Keratinocyte (primary cell): ENCODE measurements at regions not wholly inside any gene's neighbourhood (a gene's known extent, or its start where the extent isn't known, plus 50 kb on each side); places are given as distances from the start of the nearest gene placed in this dataset.

Experiments used
- DNase-seq: peaks from one replicate; pipeline ENCODE4 v3.0.0-alpha.2; 2011; ENCODE audit warnings: low read depth, missing footprints, low spot score
- FAIRE-seq: peaks from 2 replicates; lab custom pipeline; 2011; peaks lifted over from hg19 to GRCh38; lab: Jason Lieb, UNC
- H2AFZ ChIP-seq: 2 replicates; pipeline ENCODE4 v1.6.0; 2012; ENCODE audit warnings: low read length, control low read depth, inconsistent platforms; ENCODE audit not compliant: control insufficient read depth
- H3K27ac ChIP-seq: 2 replicates; pipeline ENCODE4 v1.5.1; 2011; ENCODE audit warnings: low read length; ENCODE audit not compliant: control insufficient read depth, insufficient read depth
- H3K27me3 ChIP-seq: 3 replicates; pipeline ENCODE4 v1.6.0; 2011; ENCODE audit warnings: low read length; ENCODE audit not compliant: control insufficient read depth, insufficient read depth; ENCODE audit errors: extremely low read depth
- H3K36me3 ChIP-seq, 2 experiments: 2 replicates in 1 of 2; 3 replicates in 1 of 2; pipeline ENCODE4 v1.5.1; 2011; ENCODE audit warnings: low read length in 2 of 2, mild to moderate bottlenecking in 1 of 2; ENCODE audit not compliant: control insufficient read depth in 2 of 2, insufficient read depth in 2 of 2; ENCODE audit errors: extremely low read depth in 1 of 2
- H3K4me1 ChIP-seq: 3 replicates; pipeline ENCODE4 v1.5.1; 2011; ENCODE audit warnings: low read length; ENCODE audit not compliant: control insufficient read depth, insufficient read depth; ENCODE audit errors: extremely low read depth
- H3K4me2 ChIP-seq: 3 replicates; pipeline ENCODE4 v1.6.0; 2011; ENCODE audit warnings: low read depth, low read length; ENCODE audit not compliant: control insufficient read depth, insufficient read depth; ENCODE audit errors: extremely low read depth
- H3K4me3 ChIP-seq, 3 experiments: fragments of 200-600 bp in 1 of 3; sonication (generic) in 1 of 3; 2 replicates in 2 of 3; 3 replicates in 1 of 3; pipeline ENCODE4 v1.5.1; 2011 to 2016; ENCODE audit warnings: low read length in 3 of 3, mild to moderate bottlenecking in 3 of 3, control low read depth in 2 of 3, inconsistent platforms in 1 of 3, low read depth in 1 of 3, mixed read lengths in 1 of 3, mixed run types in 1 of 3, moderate library complexity in 1 of 3; ENCODE audit not compliant: control insufficient read depth in 2 of 3, insufficient read depth in 2 of 3; ENCODE audit errors: extremely low read depth in 1 of 3
- H3K79me2 ChIP-seq: 2 replicates; pipeline ENCODE4 v1.6.0; 2012; ENCODE audit warnings: low read length; ENCODE audit not compliant: control insufficient read depth, insufficient read depth
- H3K9ac ChIP-seq: 3 replicates; pipeline ENCODE4 v1.6.0; 2011; ENCODE audit warnings: low read length; ENCODE audit not compliant: control insufficient read depth, insufficient read depth; ENCODE audit errors: extremely low read depth
- H3K9me1 ChIP-seq: 3 replicates; pipeline ENCODE4 v1.6.0; 2011; ENCODE audit warnings: low read length; ENCODE audit not compliant: control insufficient read depth, insufficient read depth; ENCODE audit errors: extremely low read depth
- H3K9me3 ChIP-seq: 2 replicates; pipeline ENCODE4 v1.5.1; 2012; ENCODE audit warnings: low read depth, low read length; ENCODE audit not compliant: control insufficient read depth
- H4K20me1 ChIP-seq: 3 replicates; pipeline ENCODE4 v1.6.0; 2011; ENCODE audit warnings: low read length; ENCODE audit not compliant: control insufficient read depth, insufficient read depth; ENCODE audit errors: extremely low read depth
- EZH2 ChIP-seq: IDR thresholded peaks from one replicate; pipeline ENCODE4 v1.6.1; 2012; ENCODE audit warnings: inconsistent platforms, mild to moderate bottlenecking, low read length, moderate library complexity
- dilution Hi-C: fragments of 300-500 bp; cut with MboI; formaldehyde crosslinking; loops from one replicate; pipeline ENCODE4 v1.7.0; 2020; ENCODE audit warnings: low sequenced_read_pairs; ENCODE audit not compliant: extremely low pct_ligation_motif_present
- TF ChIP-seq, protein P1 (sequence below), 3 experiments: IDR thresholded peaks in 1 of 3; conservative IDR thresholded peaks in 1 of 3; optimal IDR thresholded peaks in 1 of 3; 2 replicates in 2 of 3; 3 replicates in 1 of 3; pipeline versions ENCODE3 to v1.5.1; 2011; ENCODE audit warnings: low read length in 3 of 3, mild to moderate bottlenecking in 3 of 3, moderate library complexity in 2 of 3, control low read depth in 1 of 3, inconsistent platforms in 1 of 3; ENCODE audit not compliant: insufficient read depth in 2 of 3; ENCODE audit errors: extremely low read depth in 1 of 3

DNA sequence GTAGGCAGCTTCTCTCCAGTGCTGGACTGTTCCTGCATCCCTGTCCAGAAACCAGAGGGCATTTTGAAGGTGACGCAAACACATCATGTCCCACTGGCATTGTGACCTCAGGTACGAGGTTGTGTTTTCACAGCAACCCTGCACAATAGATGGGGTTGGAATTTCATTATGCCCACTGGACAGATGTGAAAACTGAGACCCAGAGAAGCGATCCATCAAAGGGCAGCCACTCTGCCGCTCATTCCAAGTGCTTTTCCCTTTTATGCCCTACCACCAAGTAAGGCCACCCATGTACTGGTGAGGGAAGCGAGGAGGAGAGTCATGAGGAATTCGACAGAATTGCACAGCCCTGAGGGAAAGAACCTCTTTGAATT is 63.3 kb downstream of the CALML3 start:
- FAIRE-seq (no peak), DNase-seq (no peak)
- no peak overlapping the region for H3K4me3 ChIP-seq
- H3K9me1 ChIP-seq = no peaks in the 10 kb centered on the region
- no peak overlapping the region for H2AFZ ChIP-seq
- H3K4me2 ChIP-seq = no peak overlapping the region
- no peaks in the 10 kb centered on the region for H3K36me3 ChIP-seq
- peaks cover 49% of the 10 kb centered on the region for H3K4me1 ChIP-seq
- H3K79me2 ChIP-seq = no peaks in the 10 kb centered on the region
- no peak overlapping the region for H3K9ac ChIP-seq
- TF ChIP-seq, protein P1, sequence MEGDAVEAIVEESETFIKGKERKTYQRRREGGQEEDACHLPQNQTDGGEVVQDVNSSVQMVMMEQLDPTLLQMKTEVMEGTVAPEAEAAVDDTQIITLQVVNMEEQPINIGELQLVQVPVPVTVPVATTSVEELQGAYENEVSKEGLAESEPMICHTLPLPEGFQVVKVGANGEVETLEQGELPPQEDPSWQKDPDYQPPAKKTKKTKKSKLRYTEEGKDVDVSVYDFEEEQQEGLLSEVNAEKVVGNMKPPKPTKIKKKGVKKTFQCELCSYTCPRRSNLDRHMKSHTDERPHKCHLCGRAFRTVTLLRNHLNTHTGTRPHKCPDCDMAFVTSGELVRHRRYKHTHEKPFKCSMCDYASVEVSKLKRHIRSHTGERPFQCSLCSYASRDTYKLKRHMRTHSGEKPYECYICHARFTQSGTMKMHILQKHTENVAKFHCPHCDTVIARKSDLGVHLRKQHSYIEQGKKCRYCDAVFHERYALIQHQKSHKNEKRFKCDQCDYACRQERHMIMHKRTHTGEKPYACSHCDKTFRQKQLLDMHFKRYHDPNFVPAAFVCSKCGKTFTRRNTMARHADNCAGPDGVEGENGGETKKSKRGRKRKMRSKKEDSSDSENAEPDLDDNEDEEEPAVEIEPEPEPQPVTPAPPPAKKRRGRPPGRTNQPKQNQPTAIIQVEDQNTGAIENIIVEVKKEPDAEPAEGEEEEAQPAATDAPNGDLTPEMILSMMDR (optimal IDR thresholded peaks at IDR 0.05 in 1 of 3, IDR thresholded peaks at IDR 0.05 in 1 of 3, conservative IDR thresholded peaks at IDR 0.05 in 1 of 3; ENCODE audit: extremely low read depth in 1 of 3, insufficient read depth in 2 of 3, low read length in 3 of 3) = no peak
- H3K27me3 ChIP-seq = no peaks in the 10 kb centered on the region
- dilution Hi-C loops = no loop called here
- H3K9me3 ChIP-seq = no peaks in the 10 kb centered on the region
- no peak overlapping the region for H3K27ac ChIP-seq
- H4K20me1 ChIP-seq = no peaks in the 10 kb centered on the region

GRCh38 chr10:5588603-5589002 is 63.8 kb downstream of the CALML3 start:
- Histone ChIP-seq H3K9me1 (no peaks in the 10 kb centered on the region), H3K9ac (no peak overlapping the region), H4K20me1 (no peaks in the 10 kb centered on the region), H2AFZ (no peak overlapping the region), H3K79me2 (no peaks in the 10 kb centered on the region), H3K27ac (no peak overlapping the region), H3K9me3 (no peaks in the 10 kb centered on the region), H3K27me3 (no peaks in the 10 kb centered on the region), H3K4me1 (peaks cover 44% of the 10 kb centered on the region), H3K4me3 (no peak overlapping the region), H3K36me3 (no peaks in the 10 kb centered on the region), H3K4me2 (no peak overlapping the region)
- DNase-seq (no peak), FAIRE-seq (no peak)
- dilution Hi-C loops = no loop called here
- TF ChIP-seq EZH2 = no peak
- TF ChIP-seq, protein P1 (optimal IDR thresholded peaks at IDR 0.05 in 1 of 3, IDR thresholded peaks at IDR 0.05 in 1 of 3, conservative IDR thresholded peaks at IDR 0.05 in 1 of 3; ENCODE audit: extremely low read depth in 1 of 3, insufficient read depth in 2 of 3, low read length in 3 of 3) = no peak
